Tibial nerve (tissue), 4 donors: ENCODE measurements at regions not wholly inside any gene's neighbourhood (a gene's known extent, or its start where the extent isn't known, plus 50 kb on each side); places are given as distances from the start of the nearest gene placed in this dataset.

Experiments
- CTCF ChIP-seq, 5 experiments: fragments of 200-600 bp in 3 of 5; fragments of 450-650 bp in 2 of 5; sonication (generic) in 3 of 5; IDR thresholded peaks; one replicate each; pipeline ENCODE4 v1.5.1; 2016 to 2019; ENCODE audit warnings: antibody characterized with exemption in 5 of 5, mild to moderate bottlenecking in 3 of 5, moderate library complexity in 2 of 5
- EP300 ChIP-seq, 2 donors: sonication (generic); formaldehyde crosslinking; IDR thresholded peaks; one replicate each; pipeline ENCODE4 v1.6.1; 2017; ENCODE audit warnings: antibody characterized with exemption in 2 of 2, mild to moderate bottlenecking in 1 of 2
- POLR2A ChIP-seq, 2 donors: fragments of 450-650 bp; IDR thresholded peaks; one replicate each; pipeline ENCODE4 v1.6.1; 2017; ENCODE audit warnings: antibody characterized with exemption in 2 of 2, mild to moderate bottlenecking in 2 of 2, moderate library complexity in 2 of 2

- no peak for TF ChIP-seq CTCF (IDR thresholded peaks at IDR 0.05)
- no peak for TF ChIP-seq POLR2A (IDR thresholded peaks at IDR 0.05)
- TF ChIP-seq EP300 (IDR thresholded peaks at IDR 0.05): no peak
These were observed 482.0 kb downstream of the ZNF516 start for GRCh38 chr18:76013057-76013456.
